Mesendoderm (in vitro differentiated cells): ENCODE measurements at regions not wholly inside any gene's neighbourhood (a gene's known extent, or its start where the extent isn't known, plus 50 kb on each side); places are given as distances from the start of the nearest gene placed in this dataset.
"Not testable (repeated sequence)": the region's sequence is repeated elsewhere in the genome, so short reads cannot be mapped to it uniquely, and the experiment has no call there.

ENCODE experiments used
- DNase-seq: peaks from one replicate; pipeline ENCODE4 v3.0.0; 2013
- H2AK5ac ChIP-seq: 2 replicates; pipeline ENCODE4 v1.6.1; 2013; ENCODE audit warnings: low read length, inconsistent platforms
- H2BK120ac ChIP-seq: 2 replicates; pipeline ENCODE4 v1.6.1; 2013; ENCODE audit warnings: low read depth, mild to moderate bottlenecking, low read length, moderate library complexity, mixed read lengths
- H2BK15ac ChIP-seq: replicated peaks from 2 replicates; pipeline ENCODE4 v1.6.1; 2013; ENCODE audit warnings: low read depth, mild to moderate bottlenecking, moderate library complexity
- H2BK5ac ChIP-seq: 2 replicates; pipeline ENCODE4 v1.6.1; 2013; ENCODE audit warnings: low read length, inconsistent platforms
- H3K18ac ChIP-seq: 2 replicates; pipeline ENCODE4 v1.6.1; 2013; ENCODE audit warnings: mild to moderate bottlenecking, low read length, mixed read lengths
- H3K23ac ChIP-seq: one replicate; pipeline ENCODE4 v1.6.1; 2013; ENCODE audit warnings: low read length
- H3K27ac ChIP-seq: 2 replicates; pipeline ENCODE4 v1.5.1; 2013; ENCODE audit warnings: low read depth, mild to moderate bottlenecking, inconsistent platforms, low read length, moderate library complexity
- H3K27me3 ChIP-seq: 2 replicates; pipeline ENCODE4 v1.6.1; 2013; ENCODE audit warnings: low read length, control low read depth, mild to moderate bottlenecking, inconsistent platforms; ENCODE audit not compliant: insufficient read depth, poor library complexity
- H3K36me3 ChIP-seq: 2 replicates; pipeline ENCODE4 v1.6.1; 2013; ENCODE audit warnings: low read length, inconsistent platforms; ENCODE audit not compliant: control insufficient read depth, insufficient read depth
- H3K4ac ChIP-seq: one replicate; pipeline ENCODE4 v1.6.1; 2013; ENCODE audit warnings: low read depth, mild to moderate bottlenecking, low read length, moderate library complexity
- H3K4me1 ChIP-seq: 2 replicates; pipeline ENCODE4 v1.6.1; 2013; ENCODE audit warnings: low read depth, low read length, inconsistent platforms; ENCODE audit not compliant: control insufficient read depth
- H3K4me2 ChIP-seq: 2 replicates; pipeline ENCODE4 v1.6.1; 2013; ENCODE audit warnings: low read length
- H3K4me3 ChIP-seq: 2 replicates; pipeline ENCODE4 v1.5.1; 2013; ENCODE audit warnings: mild to moderate bottlenecking, low read length
- H3K56ac ChIP-seq: one replicate; pipeline ENCODE4 v1.6.1; 2013; ENCODE audit warnings: low read length
- H3K79me1 ChIP-seq: 2 replicates; pipeline ENCODE4 v1.6.1; 2013; ENCODE audit warnings: low read length, inconsistent platforms
- H3K79me2 ChIP-seq: 2 replicates; pipeline ENCODE4 v1.6.1; 2013; ENCODE audit warnings: mild to moderate bottlenecking, low read length; ENCODE audit not compliant: control insufficient read depth, insufficient read depth
- H3K9ac ChIP-seq: 2 replicates; pipeline ENCODE4 v1.6.1; 2013; ENCODE audit warnings: low read length, inconsistent platforms
- H4K5ac ChIP-seq: one replicate; pipeline ENCODE4 v1.6.1; 2013; ENCODE audit warnings: low read length
- H4K8ac ChIP-seq: one replicate; pipeline ENCODE4 v1.6.1; 2013; ENCODE audit warnings: low read depth, mild to moderate bottlenecking, control low read depth, low read length, moderate library complexity
- WGBS: extraction: QIAGEN DNeasy Blood & Tissue Kit; methylation state at CpG from one replicate; pipeline ENCODE4 v1.1.7; 2013; ENCODE audit warnings: low lambda C conversion rate, missing lambda C conversion rate; ENCODE audit not compliant: insufficient coverage; ENCODE audit errors: extremely low coverage; 5-methylcytosine and 5-hydroxymethylcytosine counted together

DNA sequence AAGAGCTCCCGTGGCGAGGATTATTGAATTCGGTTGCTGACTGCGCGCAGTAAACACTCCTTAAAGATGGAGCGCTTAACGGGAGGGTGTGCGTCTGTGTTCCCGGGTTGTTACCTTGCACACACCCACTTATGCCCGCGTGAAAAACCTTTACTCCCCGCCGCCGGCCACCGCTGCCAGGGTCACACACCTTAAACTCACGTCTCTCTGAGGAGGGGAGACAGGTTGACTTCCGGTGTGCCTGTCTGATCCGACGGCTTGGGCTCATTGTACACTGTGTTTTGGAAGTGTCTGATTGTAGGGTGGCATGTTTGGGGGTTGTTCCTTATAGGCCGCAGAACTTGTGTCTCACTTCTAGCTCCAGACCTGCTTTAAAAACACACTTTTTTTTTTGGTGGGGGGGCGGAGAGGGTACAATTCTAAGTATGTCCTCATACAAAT lies 66.8 kb downstream of the KPNA2 start:
- no peak overlapping the region for H3K27ac ChIP-seq
- peak overlapping the region; percentile 13 for H3K4me3 ChIP-seq
- H3K4me1 ChIP-seq, result no peaks in the 10 kb centered on the region

DNA sequence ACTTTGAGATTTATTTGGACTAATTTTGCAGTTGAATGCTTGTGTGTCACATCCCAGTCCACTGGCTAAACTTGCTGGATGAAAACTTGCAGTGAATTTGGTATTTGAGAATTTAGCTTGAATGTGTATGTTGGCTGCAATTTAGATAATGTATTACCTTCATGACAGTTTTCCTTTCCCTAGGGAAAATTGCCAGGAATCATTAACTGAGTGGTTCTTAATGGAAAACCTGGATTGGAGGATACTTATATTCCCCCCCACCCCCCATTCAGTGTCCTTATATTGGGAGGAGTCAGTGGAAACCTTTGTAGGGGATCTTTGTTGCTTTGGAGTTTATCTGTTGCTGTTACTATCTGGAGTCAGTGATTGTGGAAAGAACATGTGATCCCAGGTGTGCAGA lies 67.6 kb downstream of the KPNA2 start:
- no peaks in the 10 kb centered on the region for H3K79me1 ChIP-seq
- no peak for DNase-seq
- no peak overlapping the region for H4K8ac ChIP-seq
- H3K23ac ChIP-seq, result no peak overlapping the region
- no peak overlapping the region for H3K4me3 ChIP-seq
- no peak overlapping the region for H3K27ac ChIP-seq
- no peaks in the 10 kb centered on the region for H3K79me2 ChIP-seq
- no peak overlapping the region for H3K56ac ChIP-seq
- H2BK120ac ChIP-seq, result no peak overlapping the region
- no peak overlapping the region for H2BK15ac ChIP-seq
- H3K4ac ChIP-seq, result no peak overlapping the region
- no peak overlapping the region for H2BK5ac ChIP-seq
- no peaks in the 10 kb centered on the region for H3K27me3 ChIP-seq
- no peaks in the 10 kb centered on the region for H3K36me3 ChIP-seq
- H3K9ac ChIP-seq, result no peak overlapping the region
- H3K18ac ChIP-seq, result no peak overlapping the region
- H3K4me1 ChIP-seq, result no peaks in the 10 kb centered on the region
- no peak overlapping the region for H4K5ac ChIP-seq
- H2AK5ac ChIP-seq, result no peak overlapping the region
- H3K4me2 ChIP-seq, result no peak overlapping the region

More for the DNA sequence above, 66.8 kb downstream of the KPNA2 start:
- no peak overlapping the region for H2AK5ac ChIP-seq
- H3K36me3 ChIP-seq, result no peaks in the 10 kb centered on the region
- H4K8ac ChIP-seq, result no peak overlapping the region
- H3K4ac ChIP-seq, result no peak overlapping the region
- peak overlapping the region; percentile 82 for H3K56ac ChIP-seq
- peak overlapping the region; percentile 49 for H3K9ac ChIP-seq
- no peak for DNase-seq
- H4K5ac ChIP-seq, result no peak overlapping the region
- peak overlapping the region; percentile 39 for H3K4me2 ChIP-seq
- no peaks in the 10 kb centered on the region for H3K27me3 ChIP-seq
- H2BK15ac ChIP-seq, result no peak overlapping the region
- no CpG with 5 or more reads among the region's 21 CpGs for WGBS
- H3K79me1 ChIP-seq, result no peaks in the 10 kb centered on the region
- no peak overlapping the region for H2BK5ac ChIP-seq
- H2BK120ac ChIP-seq, result no peak overlapping the region
- no peaks in the 10 kb centered on the region for H3K79me2 ChIP-seq
- H3K23ac ChIP-seq, result no peak overlapping the region
- no peak overlapping the region for H3K18ac ChIP-seq

- Histone ChIP-seq H3K27me3 (no peaks in the 10 kb centered on the region), H3K79me1 (no peaks in the 10 kb centered on the region), H3K4me2 (no peak overlapping the region), H3K4me3 (no peak overlapping the region), H2BK120ac (no peak overlapping the region), H3K23ac (no peak overlapping the region), H4K5ac (no peak overlapping the region), H2BK5ac (no peak overlapping the region), H3K27ac (no peak overlapping the region), H3K9ac (no peak overlapping the region), H3K18ac (no peak overlapping the region), H3K56ac (no peak overlapping the region), H3K4me1 (no peaks in the 10 kb centered on the region), H4K8ac (no peak overlapping the region), H3K4ac (no peak overlapping the region), H2BK15ac (no peak overlapping the region), H2AK5ac (no peak overlapping the region), H3K79me2 (no peaks in the 10 kb centered on the region), H3K36me3 (no peaks in the 10 kb centered on the region)
- DNase-seq, result no peak
- no CpG with 5 or more reads among the region's 2 CpGs for WGBS
Observed at GRCh38 chr17:68106085-68106484, 70.5 kb downstream of the KPNA2 start.

DNA sequence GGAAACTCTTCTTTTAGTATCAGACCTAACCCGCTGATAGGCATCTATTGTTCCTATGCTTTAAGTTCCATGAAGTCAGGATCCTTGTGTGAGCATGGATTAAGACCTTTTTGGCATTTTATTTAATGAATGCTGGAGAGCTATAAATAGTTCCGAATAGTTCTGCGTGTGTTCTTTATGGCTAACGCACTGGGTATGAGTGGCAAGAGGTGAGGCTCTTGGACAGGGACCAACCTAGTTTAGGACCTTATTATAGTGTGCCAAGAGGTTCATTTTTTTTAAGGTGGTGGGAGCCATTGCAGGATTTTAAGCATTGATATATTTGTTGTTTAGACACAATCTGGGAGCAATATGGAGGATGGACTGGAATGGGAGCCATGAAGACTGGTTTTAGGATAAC lies 71.8 kb downstream of the KPNA2 start:
- Histone ChIP-seq H3K23ac (no peak overlapping the region), H2BK5ac (no peak overlapping the region), H3K18ac (no peak overlapping the region), H2BK15ac (no peak overlapping the region), H3K56ac (no peak overlapping the region), H3K9ac (no peak overlapping the region), H3K79me2 (no peaks in the 10 kb centered on the region), H2BK120ac (no peak overlapping the region), H2AK5ac (no peak overlapping the region), H3K27ac (no peak overlapping the region), H3K36me3 (no peaks in the 10 kb centered on the region), H3K4ac (no peak overlapping the region), H3K4me2 (no peak overlapping the region), H3K27me3 (no peaks in the 10 kb centered on the region), H3K4me3 (no peak overlapping the region), H4K5ac (no peak overlapping the region), H3K4me1 (no peaks in the 10 kb centered on the region), H3K79me1 (no peaks in the 10 kb centered on the region), H4K8ac (no peak overlapping the region)
- no CpG with 5 or more reads among the region's 4 CpGs for WGBS
- DNase-seq, result no peak

DNA sequence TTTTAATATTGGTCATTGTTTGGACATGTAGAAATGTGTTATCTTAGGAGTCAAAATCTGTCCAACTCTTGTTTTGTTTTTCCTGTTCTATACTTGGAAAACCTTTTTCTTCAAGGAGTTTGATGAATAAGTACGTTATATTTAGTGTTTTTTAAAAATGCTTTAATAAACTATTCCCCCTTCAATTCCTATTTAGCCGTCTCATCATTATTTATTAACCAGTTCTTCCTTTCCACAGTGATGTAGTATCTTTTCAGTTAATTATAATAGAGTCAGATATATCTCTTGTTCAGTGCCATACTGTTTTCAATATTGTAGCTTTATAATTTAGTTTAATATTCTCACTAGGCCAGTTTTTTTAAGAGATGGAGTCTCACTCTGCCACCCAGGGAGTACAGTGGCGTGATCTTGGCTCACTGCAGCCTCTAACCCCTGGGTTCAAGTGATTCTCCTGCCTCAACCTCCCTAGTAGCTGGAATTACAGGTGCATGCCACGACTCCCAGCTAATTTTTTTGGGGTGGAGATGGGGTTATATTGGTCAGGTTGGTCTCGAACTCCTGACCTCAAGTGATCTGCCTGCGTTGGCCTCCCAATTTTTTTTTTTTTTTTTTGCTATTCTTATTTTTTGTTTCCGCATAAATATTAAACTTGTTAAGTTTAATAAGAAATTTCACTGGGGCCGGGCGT lies 72.9 kb downstream of the KPNA2 start:
- H2AK5ac ChIP-seq, result no peak overlapping the region
- no peak overlapping the region for H3K18ac ChIP-seq
- H3K4me2 ChIP-seq, result no peak overlapping the region
- no peak overlapping the region for H3K9ac ChIP-seq
- no peak for DNase-seq
- no peak overlapping the region for H3K27ac ChIP-seq
- no peaks in the 10 kb centered on the region for H3K27me3 ChIP-seq
- no peaks in the 10 kb centered on the region for H3K79me2 ChIP-seq
- no peaks in the 10 kb centered on the region for H3K36me3 ChIP-seq
- H4K5ac ChIP-seq, result no peak overlapping the region
- no peaks in the 10 kb centered on the region for H3K79me1 ChIP-seq
- H3K23ac ChIP-seq, result no peak overlapping the region
- no peak overlapping the region for H2BK15ac ChIP-seq
- no CpG with 5 or more reads among the region's 9 CpGs for WGBS
- H3K4me1 ChIP-seq, result no peaks in the 10 kb centered on the region
- no peak overlapping the region for H3K56ac ChIP-seq
- H3K4ac ChIP-seq, result no peak overlapping the region
- no peak overlapping the region for H2BK5ac ChIP-seq
- no peak overlapping the region for H3K4me3 ChIP-seq
- no peak overlapping the region for H2BK120ac ChIP-seq
- no peak overlapping the region for H4K8ac ChIP-seq

DNA sequence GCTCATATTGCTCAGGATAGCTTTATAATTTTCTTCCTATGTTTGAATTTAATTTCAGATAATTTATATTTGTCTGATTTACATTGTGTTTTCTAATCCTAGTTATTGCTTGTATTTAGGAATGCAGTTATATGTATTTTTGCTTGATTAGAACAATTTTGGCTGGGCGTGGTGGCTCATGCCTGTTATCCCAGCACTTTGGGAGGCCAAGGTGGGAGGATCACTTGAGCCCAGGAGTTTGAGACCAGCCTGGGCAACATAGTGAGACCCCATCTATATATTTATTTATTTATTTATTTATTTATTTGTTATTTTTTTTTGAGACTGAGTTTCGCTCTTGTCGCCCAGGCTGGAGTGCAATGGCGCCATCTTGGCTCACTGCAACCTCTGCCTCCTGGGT lies 73.9 kb downstream of the KPNA2 start:
- not testable (repeated sequence) for H2AK5ac ChIP-seq, H3K4me2 ChIP-seq, H3K9ac ChIP-seq, H3K79me2 ChIP-seq, H4K5ac ChIP-seq, H3K36me3 ChIP-seq, H2BK5ac ChIP-seq, H2BK120ac ChIP-seq, H3K56ac ChIP-seq, H3K23ac ChIP-seq, H3K4me1 ChIP-seq, H3K27me3 ChIP-seq, H3K18ac ChIP-seq, DNase-seq, H4K8ac ChIP-seq, H3K27ac ChIP-seq, H3K4ac ChIP-seq, H2BK15ac ChIP-seq, H3K79me1 ChIP-seq, H3K4me3 ChIP-seq
- WGBS, result no CpG with 5 or more reads among the region's 4 CpGs
